ENCODE measurements at regions not wholly inside any gene's neighbourhood (a gene's known extent, or its start where the extent isn't known, plus 50 kb on each side); places are given as distances from the start of the nearest gene placed in this dataset.

DNA sequence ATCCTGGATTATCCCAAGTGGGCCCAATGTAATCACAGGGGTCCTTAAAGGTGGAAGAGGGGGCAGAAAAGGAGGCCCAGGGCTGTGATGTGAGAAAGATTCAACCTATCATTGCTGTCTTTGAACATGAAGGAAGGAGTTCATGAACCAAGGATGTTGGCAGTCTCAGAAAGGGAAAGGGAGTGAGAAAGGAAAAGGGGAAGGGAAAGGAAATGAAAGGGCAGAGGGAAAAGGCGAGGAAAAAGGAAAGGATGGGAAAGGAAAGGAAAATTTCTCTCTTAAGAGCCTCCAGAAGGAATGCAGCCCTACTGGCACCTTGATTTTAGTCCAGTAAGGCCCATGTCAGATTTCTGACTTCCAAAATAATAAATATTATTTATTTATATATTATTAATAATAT lies 687.8 kb downstream of the COL12A1 start:
- WGBS, 2 donors (ENCODE audit: low coverage in 1 of 2): 69 to 100% methylated on average over 1 of the region's 1 CpG
- in situ Hi-C loops (cut with MboI; ENCODE audit: low pct_ligation_motif_present in 1 of 4, low pct_unique_long_range_greater_than_20kb in 1 of 4, low sequenced_read_pairs in 3 of 4): no loop called here
- intact Hi-C loops (cut with DNase I; ENCODE audit: low total_unique reads): no loop called here
- Histone ChIP-seq H3K27me3 (no peaks in the 10 kb centered on the region), H3K9me3 (no peaks in the 10 kb centered on the region), H3K36me3 (no peaks in the 10 kb centered on the region), H3K4me1 (no peaks in the 10 kb centered on the region), H3K27ac (no peak overlapping the region), H3K4me3 (no peak overlapping the region)
- TF ChIP-seq, protein P1, sequence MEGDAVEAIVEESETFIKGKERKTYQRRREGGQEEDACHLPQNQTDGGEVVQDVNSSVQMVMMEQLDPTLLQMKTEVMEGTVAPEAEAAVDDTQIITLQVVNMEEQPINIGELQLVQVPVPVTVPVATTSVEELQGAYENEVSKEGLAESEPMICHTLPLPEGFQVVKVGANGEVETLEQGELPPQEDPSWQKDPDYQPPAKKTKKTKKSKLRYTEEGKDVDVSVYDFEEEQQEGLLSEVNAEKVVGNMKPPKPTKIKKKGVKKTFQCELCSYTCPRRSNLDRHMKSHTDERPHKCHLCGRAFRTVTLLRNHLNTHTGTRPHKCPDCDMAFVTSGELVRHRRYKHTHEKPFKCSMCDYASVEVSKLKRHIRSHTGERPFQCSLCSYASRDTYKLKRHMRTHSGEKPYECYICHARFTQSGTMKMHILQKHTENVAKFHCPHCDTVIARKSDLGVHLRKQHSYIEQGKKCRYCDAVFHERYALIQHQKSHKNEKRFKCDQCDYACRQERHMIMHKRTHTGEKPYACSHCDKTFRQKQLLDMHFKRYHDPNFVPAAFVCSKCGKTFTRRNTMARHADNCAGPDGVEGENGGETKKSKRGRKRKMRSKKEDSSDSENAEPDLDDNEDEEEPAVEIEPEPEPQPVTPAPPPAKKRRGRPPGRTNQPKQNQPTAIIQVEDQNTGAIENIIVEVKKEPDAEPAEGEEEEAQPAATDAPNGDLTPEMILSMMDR (IDR thresholded peaks at IDR 0.05): no peak
- TF ChIP-seq EP300 (IDR thresholded peaks at IDR 0.05; ENCODE audit: low read depth): no peak
- TF ChIP-seq POLR2AphosphoS5 (IDR thresholded peaks at IDR 0.05): no peak
- TF ChIP-seq POLR2A (IDR thresholded peaks at IDR 0.05): no peak
- DNase-seq: no peak

DNA sequence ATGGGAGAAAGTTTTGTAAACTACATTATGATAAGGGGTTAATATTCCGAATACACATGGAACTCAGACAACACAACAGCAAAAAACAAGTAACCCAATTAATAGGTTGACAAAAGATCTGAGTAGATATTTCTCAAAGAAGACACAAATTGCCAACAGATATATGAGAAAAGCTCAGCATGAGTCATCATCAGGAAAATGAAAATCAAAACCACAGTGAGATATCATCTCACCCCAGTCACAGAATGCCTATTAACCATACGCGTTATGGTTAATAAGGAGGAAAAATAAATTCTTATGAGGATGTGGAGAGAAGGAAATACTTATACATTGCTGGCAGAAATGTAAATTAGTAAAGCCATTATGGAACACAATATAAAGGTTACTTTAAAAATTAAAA lies 695.0 kb downstream of the COL12A1 start:
- TF ChIP-seq EP300 (IDR thresholded peaks at IDR 0.05; ENCODE audit: low read depth) (no peak), POLR2A (IDR thresholded peaks at IDR 0.05) (no peak), POLR2AphosphoS5 (IDR thresholded peaks at IDR 0.05) (no peak)
- TF ChIP-seq, protein P1 (IDR thresholded peaks at IDR 0.05): no peak
- Histone ChIP-seq H3K4me1 (no peaks in the 10 kb centered on the region), H3K36me3 (no peaks in the 10 kb centered on the region), H3K27ac (no peak overlapping the region), H3K27me3 (no peaks in the 10 kb centered on the region), H3K9me3 (peaks cover 4 to 13% of the 10 kb centered on the region in 2 donors), H3K4me3 (no peak overlapping the region)
- intact Hi-C loops (cut with DNase I; ENCODE audit: low total_unique reads): no loop called here
- 89% methylated on average over 3 of the region's 3 CpGs for WGBS, 2 donors (ENCODE audit: low coverage in 1 of 2)
- in situ Hi-C loops (cut with MboI; ENCODE audit: low pct_ligation_motif_present in 1 of 4, low pct_unique_long_range_greater_than_20kb in 1 of 4, low sequenced_read_pairs in 3 of 4): no loop called here
- no peak for DNase-seq

DNA sequence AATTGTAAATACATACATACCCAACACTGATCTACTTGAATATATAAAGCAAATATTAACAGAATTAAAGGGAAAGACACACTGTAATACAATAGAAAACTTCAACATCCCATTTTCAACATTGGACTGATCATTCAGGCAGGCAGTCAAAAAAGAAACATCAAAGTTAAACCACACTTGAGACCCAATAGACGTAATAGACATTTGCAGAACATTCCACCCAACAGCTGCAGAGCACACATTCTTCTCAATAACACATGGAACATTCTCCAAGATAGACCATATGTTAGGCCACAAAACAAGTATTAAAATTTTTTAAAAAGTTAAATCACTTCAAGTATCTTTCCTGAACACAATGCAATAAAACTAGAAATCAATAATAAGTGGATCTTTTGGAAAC lies 698.2 kb downstream of the COL12A1 start:
- DNase-seq: no peak
- no peaks in the 10 kb centered on the region for H3K36me3 ChIP-seq
- H3K27ac ChIP-seq: no peak overlapping the region
- no peaks in the 10 kb centered on the region for H3K4me1 ChIP-seq
- TF ChIP-seq, protein P1 (IDR thresholded peaks at IDR 0.05): no peak
- no peak for TF ChIP-seq POLR2AphosphoS5 (IDR thresholded peaks at IDR 0.05)
- no peak for TF ChIP-seq POLR2A (IDR thresholded peaks at IDR 0.05)
- TF ChIP-seq EP300 (IDR thresholded peaks at IDR 0.05; ENCODE audit: low read depth): no peak
- peaks cover 15 to 25% of the 10 kb centered on the region in 2 donors for H3K9me3 ChIP-seq
- in situ Hi-C loops (cut with MboI; ENCODE audit: low pct_ligation_motif_present in 1 of 4, low pct_unique_long_range_greater_than_20kb in 1 of 4, low sequenced_read_pairs in 3 of 4): no loop called here
- 63 to 71% methylated on average over 1 of the region's 1 CpG for WGBS, 2 donors (ENCODE audit: low coverage in 1 of 2)
- intact Hi-C loops (cut with DNase I; ENCODE audit: low total_unique reads): no loop called here
- H3K4me3 ChIP-seq: no peak overlapping the region
- no peaks in the 10 kb centered on the region for H3K27me3 ChIP-seq

DNA sequence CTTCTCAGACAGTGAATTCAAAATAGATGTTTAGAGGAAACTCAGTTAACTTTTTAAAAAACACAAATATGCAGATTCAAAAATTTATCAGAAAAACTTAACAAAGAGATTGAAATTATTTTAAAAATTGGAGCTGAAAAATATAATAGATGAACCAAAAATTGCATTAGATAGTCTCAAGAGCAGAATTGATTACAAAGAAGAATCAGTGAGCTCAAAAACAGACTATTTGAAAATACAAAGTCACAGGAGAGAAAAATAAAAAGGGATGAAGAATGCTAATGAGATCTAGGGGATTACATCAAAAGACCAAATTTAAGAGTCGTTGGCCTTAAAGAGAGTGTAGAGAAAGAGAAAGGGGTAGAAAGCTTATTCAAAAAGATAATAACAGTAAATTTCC lies 700.5 kb downstream of the COL12A1 start:
- no peaks in the 10 kb centered on the region for H3K4me1 ChIP-seq
- intact Hi-C loops (cut with DNase I; ENCODE audit: low total_unique reads): no loop called here
- in situ Hi-C loops (cut with MboI; ENCODE audit: low pct_ligation_motif_present in 1 of 4, low pct_unique_long_range_greater_than_20kb in 1 of 4, low sequenced_read_pairs in 3 of 4): no loop called here
- H3K27ac ChIP-seq: no peak overlapping the region
- DNase-seq: no peak
- H3K9me3 ChIP-seq: peaks cover 15 to 22% of the 10 kb centered on the region in 2 donors
- 55 to 67% methylated on average over 1 of the region's 1 CpG for WGBS, 2 donors (ENCODE audit: low coverage in 1 of 2)
- H3K27me3 ChIP-seq: no peaks in the 10 kb centered on the region
- TF ChIP-seq POLR2A (IDR thresholded peaks at IDR 0.05): no peak
- no peak for TF ChIP-seq EP300 (IDR thresholded peaks at IDR 0.05; ENCODE audit: low read depth)
- TF ChIP-seq POLR2AphosphoS5 (IDR thresholded peaks at IDR 0.05): no peak
- TF ChIP-seq, protein P1 (IDR thresholded peaks at IDR 0.05): no peak
- no peaks in the 10 kb centered on the region for H3K36me3 ChIP-seq
- no peak overlapping the region for H3K4me3 ChIP-seq

Data from transverse colon (tissue), 4 donors.